ENCODE measurements at regions not wholly inside any gene's neighbourhood (a gene's known extent, or its start where the extent isn't known, plus 50 kb on each side); places are given as distances from the start of the nearest gene placed in this dataset.

- H4K20me1 ChIP-seq (replicated peaks in 1 of 2; ENCODE audit: control insufficient read depth in 1 of 2, insufficient read depth in 2 of 2, low read length in 2 of 2): no peaks in the 10 kb centered on the region
- FAIRE-seq: no peak
- H3K79me1 ChIP-seq (ENCODE audit: low read depth, low read length): no peaks in the 10 kb centered on the region
- no peak overlapping the region for H3K27ac ChIP-seq (ENCODE audit: low read depth, low read length)
- TF ChIP-seq YY1 (IDR thresholded peaks at IDR 0.05; ENCODE audit: low read depth, low read length) (no peak), PHF8 (conservative IDR thresholded peaks at IDR 0.05; ENCODE audit: low read depth, low read length) (no peak)
- TF ChIP-seq, protein P1, sequence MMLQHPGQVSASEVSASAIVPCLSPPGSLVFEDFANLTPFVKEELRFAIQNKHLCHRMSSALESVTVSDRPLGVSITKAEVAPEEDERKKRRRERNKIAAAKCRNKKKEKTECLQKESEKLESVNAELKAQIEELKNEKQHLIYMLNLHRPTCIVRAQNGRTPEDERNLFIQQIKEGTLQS (IDR thresholded peaks at IDR 0.05; ENCODE audit: insufficient read depth, low read depth, low read length): no peak
- no peak overlapping the region for H3K18ac ChIP-seq (ENCODE audit: extremely low read depth, low read length)
- ChIA-PET POLR2A (ENCODE audit: partially characterized antibody) (no interaction called here), CTCF (ENCODE audit: partially characterized antibody) (interaction anchor here (0.9 to 1.2 kb wide), 4 partner anchors 14 to 1323 kb away, joined by 3 to 4 read pairs (median 3); partner anchors contain the start of genes ITGA1 and PELO)
- no peaks in the 10 kb centered on the region for H3K27me3 ChIP-seq (replicated peaks in 1 of 4; ENCODE audit: control insufficient read depth in 3 of 4, extremely low read depth in 1 of 4, insufficient read depth in 3 of 4, low read length in 3 of 4)
- H2BK15ac ChIP-seq (ENCODE audit: low read length): no peak overlapping the region
- H2BK120ac ChIP-seq (replicated peaks; ENCODE audit: low read depth, low read length): no peak overlapping the region
- H2BK5ac ChIP-seq (ENCODE audit: low read depth, low read length): no peak overlapping the region
- no peak overlapping the region for H4K91ac ChIP-seq (replicated peaks; ENCODE audit: insufficient read length, low read length)
- no peak overlapping the region for H3K9ac ChIP-seq (replicated peaks in 1 of 4; ENCODE audit: extremely low read depth in 1 of 4, low read depth in 3 of 4, low read length in 3 of 4)
- no peaks in the 10 kb centered on the region for H3K4me1 ChIP-seq (replicated peaks in 1 of 4; ENCODE audit: control insufficient read depth in 3 of 4, insufficient read depth in 4 of 4, low read length in 3 of 4)
- no peak overlapping the region for H3K4ac ChIP-seq (replicated peaks; ENCODE audit: insufficient read length, low read depth, low read length)
- H3K14ac ChIP-seq (ENCODE audit: insufficient read length): no peak overlapping the region
- no peak for DNase-seq (ENCODE audit: low read depth in 1 of 2, low spot score in 2 of 2)
- H3K56ac ChIP-seq (replicated peaks; ENCODE audit: insufficient read length, low read depth, low read length): no peak overlapping the region
- H2BK20ac ChIP-seq (ENCODE audit: low read length): no peak overlapping the region
- no peak overlapping the region for H2BK12ac ChIP-seq (ENCODE audit: low read depth, low read length)
- H3K79me2 ChIP-seq (ENCODE audit: control insufficient read depth in 1 of 2, insufficient read depth in 2 of 2, low read length in 2 of 2): no peaks in the 10 kb centered on the region
- H3K9me3 ChIP-seq (ENCODE audit: insufficient read depth in 2 of 2, low read depth in 1 of 2, low read length in 1 of 2): no peaks in the 10 kb centered on the region
- H3K23me2 ChIP-seq (ENCODE audit: low read depth, low read length): no peaks in the 10 kb centered on the region
- no peaks in the 10 kb centered on the region for H3K36me3 ChIP-seq (ENCODE audit: control insufficient read depth in 2 of 4, insufficient read depth in 4 of 4, low read length in 3 of 4)
- H3K23ac ChIP-seq (ENCODE audit: insufficient read length): no peak overlapping the region
- no peak overlapping the region for H2AFZ ChIP-seq (ENCODE audit: low read length)
- no peak overlapping the region for H4K8ac ChIP-seq (ENCODE audit: extremely low read depth, insufficient read depth, low read length)
- no peak overlapping the region for H4K5ac ChIP-seq (ENCODE audit: insufficient read length, low read depth, low read length)
- H3K4me2 ChIP-seq (ENCODE audit: insufficient read depth in 1 of 2, low read depth in 2 of 2, low read length in 2 of 2): no peak overlapping the region
- H3K4me3 ChIP-seq (ENCODE audit: extremely low read depth in 1 of 4, insufficient read depth in 2 of 4, low read depth in 3 of 4, low read length in 4 of 4): no peak overlapping the region
- WGBS, 2 experiments (ENCODE audit: extremely low coverage in 1 of 2, insufficient coverage in 1 of 2, insufficient read length in 1 of 2, insufficient replicate concordance in 2 of 2, low coverage in 1 of 2, low lambda C conversion rate in 2 of 2, missing lambda C conversion rate in 1 of 2): 89% methylated on average over 2 of the region's 2 CpGs; no CpG with 5 or more reads in 1 of the 2 experiments
- no peak overlapping the region for H2AK5ac ChIP-seq (ENCODE audit: low read depth, low read length)
Observed at GRCh38 chr5:52707616-52708015, 80.1 kb upstream of the ITGA1 start.

Data from H1 (cell line).